ENCODE measurements at regions not wholly inside any gene's neighbourhood (a gene's known extent, or its start where the extent isn't known, plus 50 kb on each side); places are given as distances from the start of the nearest gene placed in this dataset.

DNA sequence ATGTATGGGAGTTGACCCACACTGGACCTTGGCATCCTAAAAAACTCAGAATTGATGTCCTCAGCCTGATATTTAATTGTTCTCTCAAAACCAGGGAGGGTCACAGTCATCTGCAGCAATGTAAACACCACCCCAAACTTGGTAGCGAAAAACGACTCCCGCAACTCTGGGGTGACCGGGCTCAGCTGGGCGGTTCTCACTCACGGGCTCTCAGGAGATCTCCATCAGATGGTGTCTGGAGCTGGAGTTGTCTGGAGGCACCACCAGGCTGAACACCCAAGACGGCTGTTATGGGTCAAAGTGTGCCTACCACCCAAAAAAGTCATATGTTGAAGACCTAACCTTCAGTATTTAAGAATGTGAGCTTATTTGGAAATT, 50.9 kb upstream of the NXT1 start:
- H2AK5ac ChIP-seq (ENCODE audit: low read depth, low read length), result no peak overlapping the region
- no peak overlapping the region for H3K4me3 ChIP-seq (ENCODE audit: low read length in 2 of 2)
- no peak overlapping the region for H4K91ac ChIP-seq (ENCODE audit: low read depth, low read length, poor library complexity)
- no peak overlapping the region for H3K9ac ChIP-seq (ENCODE audit: low read depth, low read length, poor library complexity)
- peaks cover 0 to 10% of the 10 kb centered on the region in 2 donors for H3K4me1 ChIP-seq (ENCODE audit: control insufficient read depth in 2 of 2, insufficient read depth in 1 of 2, low read depth in 1 of 2, low read length in 2 of 2)
- no peak overlapping the region for H2BK15ac ChIP-seq (ENCODE audit: low read length)
- no peak overlapping the region for H3K4me2 ChIP-seq (ENCODE audit: insufficient read depth, low read length, poor library complexity, severe bottlenecking)
- no peak overlapping the region for H3K14ac ChIP-seq (ENCODE audit: low read length)
- H3K27me3 ChIP-seq (ENCODE audit: control insufficient read depth in 3 of 3, insufficient read depth in 3 of 3, low read depth in 1 of 3, low read length in 3 of 3), result peaks cover 0 to 5% (median 0%) of the 10 kb centered on the region in 3 experiments
- H2BK12ac ChIP-seq (ENCODE audit: low read length), result no peak overlapping the region
- no peak overlapping the region for H2BK120ac ChIP-seq (ENCODE audit: low read depth, low read length)
- no peak overlapping the region for H3K18ac ChIP-seq (ENCODE audit: low read length)
- no peak overlapping the region for H3K27ac ChIP-seq (replicated peaks; ENCODE audit: low read length)
- no peak overlapping the region for H3K23ac ChIP-seq (ENCODE audit: low read depth, low read length, poor library complexity)
- H3K9me3 ChIP-seq (replicated peaks in 1 of 2; ENCODE audit: control insufficient read depth in 2 of 2, insufficient read depth in 1 of 2, low read depth in 1 of 2, low read length in 2 of 2), result peaks cover 0 to 2% of the 10 kb centered on the region in 2 donors
- no peak overlapping the region for H3K4ac ChIP-seq (ENCODE audit: low read length)
- WGBS, 2 donors (ENCODE audit: extremely low coverage in 2 of 2, insufficient read length in 2 of 2, insufficient replicate concordance in 1 of 2), result no CpG with 5 or more reads among the region's 7 CpGs
- H2AFZ ChIP-seq (ENCODE audit: low read length), result no peak overlapping the region
- H2BK5ac ChIP-seq (ENCODE audit: low read length), result no peak overlapping the region
- no peak overlapping the region for H4K8ac ChIP-seq (ENCODE audit: low read depth, low read length)
- no peaks in the 10 kb centered on the region for H3K36me3 ChIP-seq (replicated peaks in 1 of 2; ENCODE audit: control insufficient read depth in 2 of 2, insufficient read depth in 2 of 2, low read length in 2 of 2)
- H3K79me1 ChIP-seq (ENCODE audit: low read depth, low read length), result no peaks in the 10 kb centered on the region
- no peak for DNase-seq (ENCODE audit: low spot score)

GRCh38 chr20:23298926-23299672, 51.5 kb upstream of the NXT1 start:
- peak overlapping the region; percentile 10 for H3K4ac ChIP-seq (ENCODE audit: low read length)
- WGBS, 2 donors (ENCODE audit: extremely low coverage in 2 of 2, insufficient read length in 2 of 2, insufficient replicate concordance in 1 of 2), result no CpG with 5 or more reads among the region's 6 CpGs

GRCh38 chr20:23298155-23298554, 52.4 kb upstream of the NXT1 start:
- H3K14ac ChIP-seq (ENCODE audit: low read length), result no peak overlapping the region
- H3K27ac ChIP-seq (replicated peaks; ENCODE audit: low read length), result no peak overlapping the region
- H2AK5ac ChIP-seq (ENCODE audit: low read depth, low read length), result no peak overlapping the region
- H3K9me3 ChIP-seq (replicated peaks in 1 of 2; ENCODE audit: control insufficient read depth in 2 of 2, insufficient read depth in 1 of 2, low read depth in 1 of 2, low read length in 2 of 2), result peaks cover 0 to 2% of the 10 kb centered on the region in 2 donors
- no peak overlapping the region for H3K4me3 ChIP-seq (ENCODE audit: low read length in 2 of 2)
- H3K23ac ChIP-seq (ENCODE audit: low read depth, low read length, poor library complexity), result no peak overlapping the region
- no CpG with 5 or more reads among the region's 6 CpGs for WGBS, 2 donors (ENCODE audit: extremely low coverage in 2 of 2, insufficient read length in 2 of 2, insufficient replicate concordance in 1 of 2)
- no peak overlapping the region for H4K91ac ChIP-seq (ENCODE audit: low read depth, low read length, poor library complexity)
- no peak overlapping the region for H2BK15ac ChIP-seq (ENCODE audit: low read length)
- H3K4ac ChIP-seq (ENCODE audit: low read length), result no peak overlapping the region
- no peak overlapping the region for H2BK120ac ChIP-seq (ENCODE audit: low read depth, low read length)
- no peak overlapping the region for H2BK12ac ChIP-seq (ENCODE audit: low read length)
- H4K8ac ChIP-seq (ENCODE audit: low read depth, low read length), result no peak overlapping the region
- no peak overlapping the region for H2AFZ ChIP-seq (ENCODE audit: low read length)
- no peak for DNase-seq (ENCODE audit: low spot score)
- H3K18ac ChIP-seq (ENCODE audit: low read length), result no peak overlapping the region
- H3K4me2 ChIP-seq (ENCODE audit: insufficient read depth, low read length, poor library complexity, severe bottlenecking), result no peak overlapping the region
- no peaks in the 10 kb centered on the region for H3K79me1 ChIP-seq (ENCODE audit: low read depth, low read length)
- H3K27me3 ChIP-seq (ENCODE audit: control insufficient read depth in 3 of 3, insufficient read depth in 3 of 3, low read depth in 1 of 3, low read length in 3 of 3), result peaks cover 0 to 7% (median 0%) of the 10 kb centered on the region in 3 experiments
- H3K4me1 ChIP-seq (ENCODE audit: control insufficient read depth in 2 of 2, insufficient read depth in 1 of 2, low read depth in 1 of 2, low read length in 2 of 2), result peaks cover 0 to 10% of the 10 kb centered on the region in 2 donors
- H2BK5ac ChIP-seq (ENCODE audit: low read length), result no peak overlapping the region
- H3K36me3 ChIP-seq (replicated peaks in 1 of 2; ENCODE audit: control insufficient read depth in 2 of 2, insufficient read depth in 2 of 2, low read length in 2 of 2), result no peaks in the 10 kb centered on the region
- no peak overlapping the region for H3K9ac ChIP-seq (ENCODE audit: low read depth, low read length, poor library complexity)

More at GRCh38 chr20:23298926-23299672, 51.5 kb upstream of the NXT1 start:
- no peak overlapping the region for H4K8ac ChIP-seq (ENCODE audit: low read depth, low read length)
- H3K23ac ChIP-seq (ENCODE audit: low read depth, low read length, poor library complexity), result no peak overlapping the region
- H2BK15ac ChIP-seq (ENCODE audit: low read length), result no peak overlapping the region
- no peak overlapping the region for H2BK5ac ChIP-seq (ENCODE audit: low read length)
- H2BK12ac ChIP-seq (ENCODE audit: low read length), result no peak overlapping the region
- H3K18ac ChIP-seq (ENCODE audit: low read length), result no peak overlapping the region
- H3K4me2 ChIP-seq (ENCODE audit: insufficient read depth, low read length, poor library complexity, severe bottlenecking), result no peak overlapping the region
- H3K27me3 ChIP-seq (ENCODE audit: control insufficient read depth in 3 of 3, insufficient read depth in 3 of 3, low read depth in 1 of 3, low read length in 3 of 3), result peaks cover 0 to 5% (median 0%) of the 10 kb centered on the region in 3 experiments
- peaks cover 0 to 10% of the 10 kb centered on the region in 2 donors for H3K4me1 ChIP-seq (ENCODE audit: control insufficient read depth in 2 of 2, insufficient read depth in 1 of 2, low read depth in 1 of 2, low read length in 2 of 2)
- no peak overlapping the region for H3K27ac ChIP-seq (replicated peaks; ENCODE audit: low read length)
- H2AK5ac ChIP-seq (ENCODE audit: low read depth, low read length), result no peak overlapping the region
- peak overlapping the region in 1 of 2 donors; percentile 64 for H3K4me3 ChIP-seq (ENCODE audit: low read length in 2 of 2)
- no peak overlapping the region for H3K14ac ChIP-seq (ENCODE audit: low read length)
- H3K79me1 ChIP-seq (ENCODE audit: low read depth, low read length), result no peaks in the 10 kb centered on the region
- DNase-seq (ENCODE audit: low spot score), result no peak
- H3K36me3 ChIP-seq (replicated peaks in 1 of 2; ENCODE audit: control insufficient read depth in 2 of 2, insufficient read depth in 2 of 2, low read length in 2 of 2), result no peaks in the 10 kb centered on the region
- H4K91ac ChIP-seq (ENCODE audit: low read depth, low read length, poor library complexity), result peak overlapping the region; percentile 26
- no peak overlapping the region for H2AFZ ChIP-seq (ENCODE audit: low read length)
- peaks cover 0 to 2% of the 10 kb centered on the region in 2 donors for H3K9me3 ChIP-seq (replicated peaks in 1 of 2; ENCODE audit: control insufficient read depth in 2 of 2, insufficient read depth in 1 of 2, low read depth in 1 of 2, low read length in 2 of 2)
- H2BK120ac ChIP-seq (ENCODE audit: low read depth, low read length), result no peak overlapping the region
- no peak overlapping the region for H3K9ac ChIP-seq (ENCODE audit: low read depth, low read length, poor library complexity)

- H3K9me3 ChIP-seq (replicated peaks in 1 of 2; ENCODE audit: control insufficient read depth in 2 of 2, insufficient read depth in 1 of 2, low read depth in 1 of 2, low read length in 2 of 2), result peaks cover 0 to 2% of the 10 kb centered on the region in 2 donors
- peaks cover 0 to 10% of the 10 kb centered on the region in 2 donors for H3K4me1 ChIP-seq (ENCODE audit: control insufficient read depth in 2 of 2, insufficient read depth in 1 of 2, low read depth in 1 of 2, low read length in 2 of 2)
- no peak overlapping the region for H3K4me3 ChIP-seq (ENCODE audit: low read length in 2 of 2)
- no peak overlapping the region for H3K4me2 ChIP-seq (ENCODE audit: insufficient read depth, low read length, poor library complexity, severe bottlenecking)
- no peak overlapping the region for H3K27ac ChIP-seq (replicated peaks; ENCODE audit: low read length)
- no peak overlapping the region for H2AFZ ChIP-seq (ENCODE audit: low read length)
- H2AK5ac ChIP-seq (ENCODE audit: low read depth, low read length), result no peak overlapping the region
- H2BK5ac ChIP-seq (ENCODE audit: low read length), result no peak overlapping the region
- H4K91ac ChIP-seq (ENCODE audit: low read depth, low read length, poor library complexity), result no peak overlapping the region
- H2BK12ac ChIP-seq (ENCODE audit: low read length), result no peak overlapping the region
- H3K9ac ChIP-seq (ENCODE audit: low read depth, low read length, poor library complexity), result no peak overlapping the region
- no peak overlapping the region for H3K4ac ChIP-seq (ENCODE audit: low read length)
- peaks cover 0 to 7% (median 0%) of the 10 kb centered on the region in 3 experiments for H3K27me3 ChIP-seq (ENCODE audit: control insufficient read depth in 3 of 3, insufficient read depth in 3 of 3, low read depth in 1 of 3, low read length in 3 of 3)
- H3K36me3 ChIP-seq (replicated peaks in 1 of 2; ENCODE audit: control insufficient read depth in 2 of 2, insufficient read depth in 2 of 2, low read length in 2 of 2), result no peaks in the 10 kb centered on the region
- no peak overlapping the region for H2BK120ac ChIP-seq (ENCODE audit: low read depth, low read length)
- H4K8ac ChIP-seq (ENCODE audit: low read depth, low read length), result no peak overlapping the region
- H2BK15ac ChIP-seq (ENCODE audit: low read length), result no peak overlapping the region
- WGBS, 2 donors (ENCODE audit: extremely low coverage in 2 of 2, insufficient read length in 2 of 2, insufficient replicate concordance in 1 of 2), result no CpG with 5 or more reads among the region's 17 CpGs
- H3K23ac ChIP-seq (ENCODE audit: low read depth, low read length, poor library complexity), result no peak overlapping the region
- no peaks in the 10 kb centered on the region for H3K79me1 ChIP-seq (ENCODE audit: low read depth, low read length)
- DNase-seq (ENCODE audit: low spot score), result peak; percentile 38
- H3K14ac ChIP-seq (ENCODE audit: low read length), result no peak overlapping the region
- no peak overlapping the region for H3K18ac ChIP-seq (ENCODE audit: low read length)
Observed at GRCh38 chr20:23296841-23297701, 53.5 kb upstream of the NXT1 start.

Measured in neuronal stem cell (in vitro differentiated cells).